ENCODE measurements at regions not wholly inside any gene's neighbourhood (a gene's known extent, or its start where the extent isn't known, plus 50 kb on each side); places are given as distances from the start of the nearest gene placed in this dataset.

- H3K9me3 Mint-ChIP-seq = no peaks in the 10 kb centered on the region; a peak in 1 of 5 replicates
- H4K8ac ChIP-seq (replicated peaks; ENCODE audit: insufficient read length, low read depth, low read length) = no peak overlapping the region
- H2AK5ac ChIP-seq (ENCODE audit: insufficient read length, low read length) = no peak overlapping the region
- no peak overlapping the region for H2AFZ ChIP-seq (ENCODE audit: low read length)
- no peak overlapping the region for H3K23ac ChIP-seq (ENCODE audit: insufficient read length, low read depth, low read length)
- no peak overlapping the region for H4K91ac ChIP-seq (ENCODE audit: insufficient read length, low read depth, low read length)
- no peaks in the 10 kb centered on the region for H3K23me2 ChIP-seq (ENCODE audit: insufficient read length, low read depth, low read length, poor library complexity, severe bottlenecking)
- H3K27me3 Mint-ChIP-seq (ENCODE audit: low read depth) = no peaks in the 10 kb centered on the region
- H2BK5ac ChIP-seq (ENCODE audit: insufficient read length, low read length) = no peak overlapping the region
- H3K4me1 ChIP-seq (ENCODE audit: insufficient read depth, low read length) = no peaks in the 10 kb centered on the region
- H3T11ph ChIP-seq (ENCODE audit: low read length) = no peak overlapping the region
- H3K4me2 ChIP-seq (ENCODE audit: insufficient read depth, insufficient read length, low read length) = no peak overlapping the region
- no peaks in the 10 kb centered on the region for H3K79me1 ChIP-seq (ENCODE audit: insufficient read depth, low read depth, low read length, poor library complexity, severe bottlenecking)
- H3K27me3 ChIP-seq (ENCODE audit: insufficient read depth, low read length) = no peaks in the 10 kb centered on the region
- no peak overlapping the region for H3K9ac ChIP-seq (ENCODE audit: extremely low read depth, insufficient read length, low read length)
- H3K36me3 Mint-ChIP-seq (ENCODE audit: insufficient read depth in 1 of 3, low read depth in 3 of 3) = no peaks in the 10 kb centered on the region; a peak in 1 of 7 replicates
- no peak overlapping the region for H3K56ac ChIP-seq (ENCODE audit: insufficient read length, low read depth, low read length)
- H3K4me1 Mint-ChIP-seq = peaks cover 10 to 13% of the 10 kb centered on the region in 2 experiments
- no peak overlapping the region for H2BK20ac ChIP-seq (ENCODE audit: low read depth, low read length, poor library complexity, severe bottlenecking)
- H3K79me2 ChIP-seq (ENCODE audit: insufficient read depth, low read length) = no peaks in the 10 kb centered on the region
- H3K27ac ChIP-seq (ENCODE audit: insufficient read length, low read depth, low read length) = no peak overlapping the region
- H3K27ac Mint-ChIP-seq = peak overlapping the region in 1 of 3 experiments; percentile 9; a peak in 1 of 7 replicates
- H3K4ac ChIP-seq (ENCODE audit: low read depth, low read length) = no peak overlapping the region
- DNase-seq = peak; percentile 10
- no peak overlapping the region for H3K4me3 Mint-ChIP-seq
- no peak overlapping the region for H2BK12ac ChIP-seq (ENCODE audit: insufficient read length, low read depth, low read length)
- TF ChIP-seq, protein P1, sequence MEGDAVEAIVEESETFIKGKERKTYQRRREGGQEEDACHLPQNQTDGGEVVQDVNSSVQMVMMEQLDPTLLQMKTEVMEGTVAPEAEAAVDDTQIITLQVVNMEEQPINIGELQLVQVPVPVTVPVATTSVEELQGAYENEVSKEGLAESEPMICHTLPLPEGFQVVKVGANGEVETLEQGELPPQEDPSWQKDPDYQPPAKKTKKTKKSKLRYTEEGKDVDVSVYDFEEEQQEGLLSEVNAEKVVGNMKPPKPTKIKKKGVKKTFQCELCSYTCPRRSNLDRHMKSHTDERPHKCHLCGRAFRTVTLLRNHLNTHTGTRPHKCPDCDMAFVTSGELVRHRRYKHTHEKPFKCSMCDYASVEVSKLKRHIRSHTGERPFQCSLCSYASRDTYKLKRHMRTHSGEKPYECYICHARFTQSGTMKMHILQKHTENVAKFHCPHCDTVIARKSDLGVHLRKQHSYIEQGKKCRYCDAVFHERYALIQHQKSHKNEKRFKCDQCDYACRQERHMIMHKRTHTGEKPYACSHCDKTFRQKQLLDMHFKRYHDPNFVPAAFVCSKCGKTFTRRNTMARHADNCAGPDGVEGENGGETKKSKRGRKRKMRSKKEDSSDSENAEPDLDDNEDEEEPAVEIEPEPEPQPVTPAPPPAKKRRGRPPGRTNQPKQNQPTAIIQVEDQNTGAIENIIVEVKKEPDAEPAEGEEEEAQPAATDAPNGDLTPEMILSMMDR (conservative IDR thresholded peaks at IDR 0.05) = peak; percentile 48; the same call in 2 of the 3 replicates
- H3K14ac ChIP-seq (ENCODE audit: insufficient read depth, low read length) = no peak overlapping the region
- H4K5ac ChIP-seq (ENCODE audit: insufficient read length, low read depth, low read length) = no peak overlapping the region
- H2BK120ac ChIP-seq (ENCODE audit: low read depth, low read length, poor library complexity, severe bottlenecking) = no peak overlapping the region
- no peaks in the 10 kb centered on the region for H3K9me3 ChIP-seq (ENCODE audit: control insufficient read depth, low read depth, low read length)
- H2BK15ac ChIP-seq (ENCODE audit: low read depth, low read length) = no peak overlapping the region
- WGBS (ENCODE audit: extremely low coverage, insufficient read length, low lambda C conversion rate) = no CpG with 5 or more reads among the region's 6 CpGs
- no peaks in the 10 kb centered on the region for H4K20me1 ChIP-seq (ENCODE audit: control insufficient read depth, insufficient read depth, insufficient read length)
- H3K18ac ChIP-seq (ENCODE audit: insufficient read length, low read depth, low read length) = no peak overlapping the region
Observed at GRCh38 chr5:10145923-10146401, 103.7 kb downstream of the ATPSCKMT start.
